SK-N-SH treated with all-trans-retinoic acid at 6 μM for 48 hours (cell line): ENCODE measurements at regions not wholly inside any gene's neighbourhood (a gene's known extent, or its start where the extent isn't known, plus 50 kb on each side); places are given as distances from the start of the nearest gene placed in this dataset.

Experiments used
- ARNTL ChIP-seq: fragments of 450-650 bp; formaldehyde crosslinking; IDR thresholded peaks from 2 replicates; pipeline ENCODE4 v1.5.0; 2020; ENCODE audit warnings: low read depth, mild to moderate bottlenecking, moderate library complexity, borderline replicate concordance
- BACH2 ChIP-seq: fragments of 250-450 bp; sonication (Bioruptor Pico); IDR thresholded peaks from 2 replicates; pipeline ENCODE4 v1.9.0; 2021; ENCODE audit warnings: mild to moderate bottlenecking, borderline replicate concordance
- CSRNP3 ChIP-seq: fragments of 250-450 bp; sonication (Bioruptor Pico); IDR thresholded peaks from 2 replicates; pipeline ENCODE4 v1.5.1; 2021; ENCODE audit warnings: mild to moderate bottlenecking, moderate library complexity
- ESRRG ChIP-seq: fragments of 250-450 bp; sonication (Bioruptor Pico); IDR thresholded peaks from 2 replicates; pipeline ENCODE4 v1.6.1; 2021; ENCODE audit warnings: mild to moderate bottlenecking
- GLIS3 ChIP-seq: fragments of 250-450 bp; sonication (Bioruptor Pico); IDR thresholded peaks from 2 replicates; pipeline ENCODE4 v1.5.0; 2020; ENCODE audit warnings: mild to moderate bottlenecking, moderate library complexity
- ISL1 ChIP-seq: fragments of 250-450 bp; sonication (Bioruptor Pico); IDR thresholded peaks from 2 replicates; pipeline ENCODE4 v2.1.2; 2022; ENCODE audit warnings: mild to moderate bottlenecking, moderate library complexity
- PATZ1 ChIP-seq: fragments of 250-450 bp; sonication (Bioruptor Pico); IDR thresholded peaks from 2 replicates; pipeline ENCODE4 v1.8.0; 2020; ENCODE audit warnings: mild to moderate bottlenecking, moderate library complexity, borderline replicate concordance
- ZFP3 ChIP-seq: fragments of 250-450 bp; sonication (Bioruptor Pico); IDR thresholded peaks from 2 replicates; pipeline ENCODE4 v1.5.0; 2020; ENCODE audit warnings: mild to moderate bottlenecking, moderate library complexity
- ZNF565 ChIP-seq: fragments of 450-650 bp; formaldehyde crosslinking; conservative IDR thresholded peaks from 2 replicates; pipeline ENCODE4 v1.5.0; 2020; ENCODE audit warnings: low read depth, mild to moderate bottlenecking, moderate library complexity

- TF ChIP-seq ZNF565 (no peak), PATZ1 (CRISPR knock-in tag) (no peak), CSRNP3 (CRISPR knock-in tag) (no peak), ARNTL (CRISPR knock-in tag) (no peak), ZFP3 (CRISPR knock-in tag) (no peak), GLIS3 (CRISPR knock-in tag) (no peak), BACH2 (CRISPR knock-in tag) (no peak), ESRRG (CRISPR knock-in tag) (no peak), ISL1 (CRISPR knock-in tag) (no peak)
These were observed 166.6 kb upstream of the GAS1 start for GRCh38 chr9:87113874-87114273.
